ENCODE measurements at regions not wholly inside any gene's neighbourhood (a gene's known extent, or its start where the extent isn't known, plus 50 kb on each side); places are given as distances from the start of the nearest gene placed in this dataset.

- intact Hi-C loops (cut with micrococcal nuclease): no loop called here
- ATAC-seq (ENCODE audit: low read depth) (no peak), DNase-seq (no peak)
- H3K4me1 Mint-ChIP-seq: no peaks in the 10 kb centered on the region
- Histone ChIP-seq H3K9me3 (ENCODE audit: control extremely low read depth in 1 of 3, control insufficient read depth in 2 of 3, insufficient read depth in 1 of 3, low read length in 2 of 3) (no peaks in the 10 kb centered on the region), H3K79me2 (ENCODE audit: control insufficient read depth, insufficient read depth, low read length) (no peaks in the 10 kb centered on the region), H2AFZ (ENCODE audit: insufficient read depth, low read depth, low read length, poor library complexity, severe bottlenecking) (no peak overlapping the region), H3K27me3 (replicated peaks in 1 of 4; ENCODE audit: control extremely low read depth in 1 of 4, control insufficient read depth in 3 of 4, insufficient read depth in 4 of 4, low read length in 3 of 4) (no peaks in the 10 kb centered on the region), H3K27ac (ENCODE audit: low read length in 2 of 2) (no peak overlapping the region), H3K36me3 (replicated peaks in 1 of 2; ENCODE audit: control extremely low read depth in 1 of 2, control insufficient read depth in 1 of 2, extremely low read depth in 1 of 2, insufficient read depth in 2 of 2, low read length in 1 of 2) (no peaks in the 10 kb centered on the region), H4K20me1 (ENCODE audit: control insufficient read depth, insufficient read depth, low read length, poor library complexity, severe bottlenecking) (no peaks in the 10 kb centered on the region), H3K9ac (ENCODE audit: low read length) (no peak overlapping the region), H3K4me1 (ENCODE audit: control insufficient read depth in 2 of 2, insufficient read depth in 2 of 2, low read length in 2 of 2) (no peaks in the 10 kb centered on the region), H3K4me2 (replicated peaks; ENCODE audit: low read depth, low read length, poor library complexity, severe bottlenecking) (no peak overlapping the region), H3K4me3 (ENCODE audit: control extremely low read depth in 1 of 5, extremely low read depth in 1 of 5, insufficient read depth in 1 of 5, low read depth in 2 of 5, low read length in 4 of 5) (no peak overlapping the region)
- TF ChIP-seq CTCF (IDR thresholded peaks at IDR 0.05) (no peak), EZH2 (IDR thresholded peaks at IDR 0.05; ENCODE audit: borderline replicate concordance, insufficient read depth, low read depth, low read length, poor library complexity, severe bottlenecking) (no peak)
- peaks cover 2% of the 10 kb centered on the region for H3K9me3 Mint-ChIP-seq (ENCODE audit: insufficient read depth)
- H3K4me3 Mint-ChIP-seq: no peak overlapping the region
- no CpG with 5 or more reads among the region's 1 CpG for WGBS (ENCODE audit: insufficient coverage)
- H3K27ac Mint-ChIP-seq: no peak overlapping the region
- CTCF ChIA-PET: no interaction called here
- no peaks in the 10 kb centered on the region for H3K27me3 Mint-ChIP-seq
- POLR2A ChIA-PET: no interaction called here
Measured at GRCh38 chr9:101915482-101915881, 177.0 kb upstream of the GRIN3A start.

GRCh38 chr9:101912698-101913097, 174.3 kb upstream of the GRIN3A start:
- H3K9me3 Mint-ChIP-seq (ENCODE audit: insufficient read depth): peaks cover 2% of the 10 kb centered on the region
- TF ChIP-seq EZH2 (IDR thresholded peaks at IDR 0.05; ENCODE audit: borderline replicate concordance, insufficient read depth, low read depth, low read length, poor library complexity, severe bottlenecking): no peak
- no peak for TF ChIP-seq CTCF (IDR thresholded peaks at IDR 0.05)
- H3K27ac ChIP-seq (ENCODE audit: low read length in 2 of 2): no peak overlapping the region
- ChIA-PET POLR2A (no interaction called here), CTCF (no interaction called here)
- no peak overlapping the region for H3K27ac Mint-ChIP-seq
- H3K27me3 ChIP-seq (replicated peaks in 1 of 4; ENCODE audit: control extremely low read depth in 1 of 4, control insufficient read depth in 3 of 4, insufficient read depth in 4 of 4, low read length in 3 of 4): no peaks in the 10 kb centered on the region
- no peaks in the 10 kb centered on the region for H3K36me3 ChIP-seq (replicated peaks in 1 of 2; ENCODE audit: control extremely low read depth in 1 of 2, control insufficient read depth in 1 of 2, extremely low read depth in 1 of 2, insufficient read depth in 2 of 2, low read length in 1 of 2)
- no peak overlapping the region for H3K4me3 Mint-ChIP-seq
- H3K4me2 ChIP-seq (replicated peaks; ENCODE audit: low read depth, low read length, poor library complexity, severe bottlenecking): no peak overlapping the region
- no peaks in the 10 kb centered on the region for H3K27me3 Mint-ChIP-seq
- no CpG with 5 or more reads among the region's 1 CpG for WGBS (ENCODE audit: insufficient coverage)
- no peak overlapping the region for H3K4me3 ChIP-seq (ENCODE audit: control extremely low read depth in 1 of 5, extremely low read depth in 1 of 5, insufficient read depth in 1 of 5, low read depth in 2 of 5, low read length in 4 of 5)
- H3K79me2 ChIP-seq (ENCODE audit: control insufficient read depth, insufficient read depth, low read length): no peaks in the 10 kb centered on the region
- H3K4me1 Mint-ChIP-seq: no peaks in the 10 kb centered on the region
- no peak overlapping the region for H2AFZ ChIP-seq (ENCODE audit: insufficient read depth, low read depth, low read length, poor library complexity, severe bottlenecking)
- no peak overlapping the region for H3K9ac ChIP-seq (ENCODE audit: low read length)
- H3K9me3 ChIP-seq (ENCODE audit: control extremely low read depth in 1 of 3, control insufficient read depth in 2 of 3, insufficient read depth in 1 of 3, low read length in 2 of 3): peaks cover 0 to 3% (median 0%) of the 10 kb centered on the region in 3 donors
- H4K20me1 ChIP-seq (ENCODE audit: control insufficient read depth, insufficient read depth, low read length, poor library complexity, severe bottlenecking): no peaks in the 10 kb centered on the region
- no peaks in the 10 kb centered on the region for H3K4me1 ChIP-seq (ENCODE audit: control insufficient read depth in 2 of 2, insufficient read depth in 2 of 2, low read length in 2 of 2)
- no peak for ATAC-seq (ENCODE audit: low read depth)
- DNase-seq: no peak
- intact Hi-C loops (cut with micrococcal nuclease): no loop called here

Data from B cell (primary cell).